ENCODE measurements at regions not wholly inside any gene's neighbourhood (a gene's known extent, or its start where the extent isn't known, plus 50 kb on each side); places are given as distances from the start of the nearest gene placed in this dataset.

DNA sequence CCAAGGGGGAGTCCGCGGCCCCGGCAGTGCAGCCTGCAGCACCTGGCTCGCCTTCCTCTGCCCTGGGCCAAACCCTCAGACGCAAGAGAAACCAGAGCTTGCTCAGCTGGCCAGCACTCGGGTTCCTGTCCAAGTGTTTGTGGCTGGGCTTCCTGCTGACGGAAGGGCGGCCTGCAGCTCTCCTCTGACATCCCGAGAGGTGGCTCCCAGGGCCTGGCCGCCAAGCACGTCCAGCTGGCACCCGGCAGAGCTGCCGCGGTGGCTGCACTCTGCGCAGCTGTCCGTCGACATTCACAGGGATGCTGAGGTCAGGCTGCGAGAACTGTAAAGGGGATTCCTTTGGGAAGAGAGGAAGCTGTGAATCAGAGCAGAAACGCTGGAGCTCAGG is 85.6 kb downstream of the CPN2 start:
- H2AFZ ChIP-seq (ENCODE audit: low read length) = no peak overlapping the region
- H2BK15ac ChIP-seq (ENCODE audit: low read depth, low read length) = no peak overlapping the region
- H2BK120ac ChIP-seq (ENCODE audit: low read depth, low read length, poor library complexity, severe bottlenecking) = no peak overlapping the region
- H2BK12ac ChIP-seq (ENCODE audit: insufficient read length, low read depth, low read length) = no peak overlapping the region
- H3K23me2 ChIP-seq (ENCODE audit: insufficient read length, low read depth, low read length, poor library complexity, severe bottlenecking) = no peaks in the 10 kb centered on the region
- no peak overlapping the region for H4K91ac ChIP-seq (ENCODE audit: insufficient read length, low read depth, low read length)
- Mint-ChIP-seq H3K4me1 (peaks cover 20 to 45% of the 10 kb centered on the region in 2 experiments), H3K4me3 (no peak overlapping the region), H3K27me3 (ENCODE audit: low read depth) (peaks cover 20% of the 10 kb centered on the region), H3K9me3 (no peaks in the 10 kb centered on the region; a peak in 1 of 5 replicates), H3K27ac (peak overlapping the region in 1 of 3 experiments; percentile 87; a peak in 2 of 7 replicates), H3K36me3 (ENCODE audit: insufficient read depth in 1 of 3, low read depth in 3 of 3) (no peaks in the 10 kb centered on the region)
- no peak overlapping the region for H3K9ac ChIP-seq (ENCODE audit: extremely low read depth, insufficient read length, low read length)
- peak; percentile 30 for DNase-seq
- peak overlapping the region; percentile 21; the same call in 1 of the 2 replicates for H3K14ac ChIP-seq (ENCODE audit: insufficient read depth, low read length)
- H3K4ac ChIP-seq (ENCODE audit: low read depth, low read length) = no peak overlapping the region
- H3K4me2 ChIP-seq (ENCODE audit: insufficient read depth, insufficient read length, low read length) = no peak overlapping the region
- H4K5ac ChIP-seq (ENCODE audit: insufficient read length, low read depth, low read length) = no peak overlapping the region
- H2BK20ac ChIP-seq (ENCODE audit: low read depth, low read length, poor library complexity, severe bottlenecking) = no peak overlapping the region
- H4K20me1 ChIP-seq (ENCODE audit: control insufficient read depth, insufficient read depth, insufficient read length) = no peaks in the 10 kb centered on the region
- WGBS (ENCODE audit: extremely low coverage, insufficient read length, low lambda C conversion rate) = no CpG with 5 or more reads among the region's 19 CpGs
- H3K4me1 ChIP-seq (ENCODE audit: insufficient read depth, low read length) = no peaks in the 10 kb centered on the region
- no peaks in the 10 kb centered on the region for H3K79me1 ChIP-seq (ENCODE audit: insufficient read depth, low read depth, low read length, poor library complexity, severe bottlenecking)
- no peak overlapping the region for H2AK5ac ChIP-seq (ENCODE audit: insufficient read length, low read length)
- TF ChIP-seq, protein P1, sequence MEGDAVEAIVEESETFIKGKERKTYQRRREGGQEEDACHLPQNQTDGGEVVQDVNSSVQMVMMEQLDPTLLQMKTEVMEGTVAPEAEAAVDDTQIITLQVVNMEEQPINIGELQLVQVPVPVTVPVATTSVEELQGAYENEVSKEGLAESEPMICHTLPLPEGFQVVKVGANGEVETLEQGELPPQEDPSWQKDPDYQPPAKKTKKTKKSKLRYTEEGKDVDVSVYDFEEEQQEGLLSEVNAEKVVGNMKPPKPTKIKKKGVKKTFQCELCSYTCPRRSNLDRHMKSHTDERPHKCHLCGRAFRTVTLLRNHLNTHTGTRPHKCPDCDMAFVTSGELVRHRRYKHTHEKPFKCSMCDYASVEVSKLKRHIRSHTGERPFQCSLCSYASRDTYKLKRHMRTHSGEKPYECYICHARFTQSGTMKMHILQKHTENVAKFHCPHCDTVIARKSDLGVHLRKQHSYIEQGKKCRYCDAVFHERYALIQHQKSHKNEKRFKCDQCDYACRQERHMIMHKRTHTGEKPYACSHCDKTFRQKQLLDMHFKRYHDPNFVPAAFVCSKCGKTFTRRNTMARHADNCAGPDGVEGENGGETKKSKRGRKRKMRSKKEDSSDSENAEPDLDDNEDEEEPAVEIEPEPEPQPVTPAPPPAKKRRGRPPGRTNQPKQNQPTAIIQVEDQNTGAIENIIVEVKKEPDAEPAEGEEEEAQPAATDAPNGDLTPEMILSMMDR (conservative IDR thresholded peaks at IDR 0.05) = no peak
- H3K79me2 ChIP-seq (ENCODE audit: insufficient read depth, low read length) = no peaks in the 10 kb centered on the region
- no peak overlapping the region for H4K8ac ChIP-seq (replicated peaks; ENCODE audit: insufficient read length, low read depth, low read length)
- no peak overlapping the region for H3T11ph ChIP-seq (ENCODE audit: low read length)
- no peaks in the 10 kb centered on the region for H3K9me3 ChIP-seq (ENCODE audit: control insufficient read depth, low read depth, low read length)
- H3K18ac ChIP-seq (ENCODE audit: insufficient read length, low read depth, low read length) = no peak overlapping the region
- no peak overlapping the region for H3K23ac ChIP-seq (ENCODE audit: insufficient read length, low read depth, low read length)
- no peak overlapping the region for H3K27ac ChIP-seq (ENCODE audit: insufficient read length, low read depth, low read length)
- H3K56ac ChIP-seq (ENCODE audit: insufficient read length, low read depth, low read length) = no peak overlapping the region
- no peaks in the 10 kb centered on the region for H3K27me3 ChIP-seq (ENCODE audit: insufficient read depth, low read length)
- H2BK5ac ChIP-seq (ENCODE audit: insufficient read length, low read length) = no peak overlapping the region

Data from H9 (cell line).